GM21825 (cell line): ENCODE measurements at regions not wholly inside any gene's neighbourhood (a gene's known extent, or its start where the extent isn't known, plus 50 kb on each side); places are given as distances from the start of the nearest gene placed in this dataset.

Experiments
- ATAC-seq: cut with Tn5 transposase; IDR thresholded peaks from one replicate; pipeline ENCODE4 v1.9.1; 2021; ENCODE audit warnings: mild to moderate bottlenecking, moderate library complexity; ENCODE audit not compliant: unreplicated experiment

- no peak for ATAC-seq
These were observed 140.0 kb downstream of the IRS2 start for GRCh38 chr13:109646423-109646822.

GRCh38 chr13:109645831-109646230, 140.6 kb downstream of the IRS2 start:
- no peak for ATAC-seq

GRCh38 chr13:109644956-109645355, 141.4 kb downstream of the IRS2 start:
- ATAC-seq: no peak

GRCh38 chr13:109644069-109644750, 142.2 kb downstream of the IRS2 start:
- no peak for ATAC-seq

GRCh38 chr13:109642358-109642757, 144.0 kb downstream of the IRS2 start:
- no peak for ATAC-seq

GRCh38 chr13:109636736-109637135, 149.6 kb downstream of the IRS2 start:
- no peak for ATAC-seq

GRCh38 chr13:109631069-109631468, 155.3 kb downstream of the IRS2 start:
- ATAC-seq: no peak

GRCh38 chr13:109630271-109630670, 156.1 kb downstream of the IRS2 start:
- ATAC-seq: no peak

- ATAC-seq: no peak
These were observed 156.6 kb downstream of the IRS2 start for GRCh38 chr13:109629737-109630136.

- ATAC-seq: no peak
These were observed 158.1 kb downstream of the IRS2 start for GRCh38 chr13:109628251-109628699.

GRCh38 chr13:109627649-109628048, 158.7 kb downstream of the IRS2 start:
- no peak for ATAC-seq

GRCh38 chr13:109626386-109627171, 159.8 kb downstream of the IRS2 start:
- ATAC-seq: no peak

- no peak for ATAC-seq
These were observed 161.2 kb downstream of the IRS2 start for GRCh38 chr13:109625156-109625555.

GRCh38 chr13:109622006-109622405, 164.4 kb downstream of the IRS2 start:
- ATAC-seq: no peak

- ATAC-seq: no peak
These were observed 170.5 kb downstream of the IRS2 start for GRCh38 chr13:109615721-109616420.

- ATAC-seq: no peak
These were observed 174.3 kb downstream of the IRS2 start for GRCh38 chr13:109611912-109612691.

GRCh38 chr13:109610517-109610916, 175.9 kb downstream of the IRS2 start:
- ATAC-seq: no peak

GRCh38 chr13:109608503-109608902, 177.9 kb downstream of the IRS2 start:
- no peak for ATAC-seq

GRCh38 chr13:109608059-109608458, 178.3 kb downstream of the IRS2 start:
- no peak for ATAC-seq

GRCh38 chr13:109606520-109606919, 179.9 kb downstream of the IRS2 start:
- no peak for ATAC-seq

- ATAC-seq: no peak
These were observed 180.5 kb downstream of the IRS2 start for GRCh38 chr13:109605846-109606245.
